GM18870 (cell line): ENCODE measurements at regions not wholly inside any gene's neighbourhood (a gene's known extent, or its start where the extent isn't known, plus 50 kb on each side); places are given as distances from the start of the nearest gene placed in this dataset.

Experiments used
- ATAC-seq: cut with Tn5 transposase; IDR thresholded peaks from one replicate; pipeline ENCODE4 v1.9.1; 2021; ENCODE audit warnings: moderate library complexity; ENCODE audit not compliant: unreplicated experiment

DNA sequence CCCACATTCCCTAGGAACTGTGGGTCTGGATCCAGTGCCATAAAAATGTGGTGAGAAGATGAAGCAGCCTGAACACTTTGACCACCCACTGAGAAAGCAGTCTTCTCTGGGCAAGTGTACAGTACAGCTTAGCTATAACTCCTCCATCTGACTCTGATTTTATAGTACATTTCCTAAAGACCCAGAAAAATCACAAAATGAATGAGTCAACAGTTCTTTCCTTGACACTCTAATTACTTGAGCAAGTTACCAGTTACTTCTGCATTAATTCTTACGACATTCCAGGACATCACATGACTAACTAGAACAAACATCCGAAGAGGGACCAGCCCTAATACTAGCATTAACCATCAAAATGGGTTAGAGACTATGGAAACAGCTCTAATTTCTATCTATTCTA is 148.1 kb upstream of the PEX5L start:
- ATAC-seq = no peak

- no peak for ATAC-seq
Observed at GRCh38 chr3:180185650-180186049, 148.9 kb upstream of the PEX5L start.

DNA sequence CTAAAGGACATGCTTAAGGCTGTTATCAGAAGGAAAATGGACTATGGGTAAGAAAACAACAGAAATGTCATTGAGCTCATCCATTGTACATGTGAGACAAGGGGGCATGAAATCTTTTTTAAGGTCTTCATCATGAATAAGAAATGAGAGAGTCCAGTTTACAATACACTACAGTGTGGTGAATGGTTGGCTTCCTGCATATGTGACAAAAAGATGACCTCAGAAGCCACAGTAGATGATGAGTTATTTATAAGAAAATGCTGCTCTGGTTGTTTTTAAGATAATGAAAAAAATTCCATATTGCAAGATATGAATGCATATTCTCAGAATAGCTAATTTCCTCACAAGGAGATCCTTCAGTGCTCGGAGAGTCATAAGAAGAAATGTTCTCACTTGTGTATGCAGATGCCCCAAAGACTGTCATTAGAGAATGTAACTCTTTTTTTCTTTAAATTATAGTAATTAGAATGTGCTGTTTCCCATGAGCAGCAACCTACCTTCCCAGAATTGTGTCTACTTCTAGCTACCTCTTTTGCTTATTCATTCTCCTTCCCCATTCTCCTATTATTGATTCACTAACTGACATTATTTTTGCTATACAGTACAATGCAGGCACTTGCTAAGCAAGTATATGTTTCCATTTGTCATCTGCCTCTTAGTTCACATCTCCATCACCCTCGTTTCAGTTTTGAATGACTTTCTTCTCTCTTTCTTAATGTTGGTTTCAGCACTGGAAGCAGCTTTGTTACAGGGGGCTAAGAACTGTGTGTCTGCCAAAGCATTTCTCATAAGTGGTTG is 152.0 kb upstream of the PEX5L start:
- ATAC-seq = peak; percentile 85

GRCh38 chr3:180189310-180189648 is 152.5 kb upstream of the PEX5L start:
- ATAC-seq = no peak

DNA sequence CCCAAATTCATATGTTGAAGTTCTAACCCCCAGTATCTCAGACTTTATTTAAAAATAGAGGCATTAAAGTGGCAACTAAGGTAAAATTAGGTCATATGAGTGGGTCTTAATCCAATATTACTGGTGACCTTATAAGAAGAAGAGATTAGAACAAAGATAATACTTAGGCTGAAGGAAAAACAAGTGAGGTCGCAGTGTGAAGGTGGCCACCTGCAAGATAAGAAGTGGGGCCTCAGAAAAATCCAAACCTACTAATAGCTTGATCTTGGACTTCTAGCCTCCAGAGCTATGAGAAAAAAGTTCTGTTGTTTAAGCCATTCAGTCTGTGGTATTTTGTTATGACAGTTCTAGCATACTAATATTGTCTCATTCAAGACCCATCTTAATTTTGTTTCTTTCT is 159.9 kb upstream of the PEX5L start:
- no peak for ATAC-seq

DNA sequence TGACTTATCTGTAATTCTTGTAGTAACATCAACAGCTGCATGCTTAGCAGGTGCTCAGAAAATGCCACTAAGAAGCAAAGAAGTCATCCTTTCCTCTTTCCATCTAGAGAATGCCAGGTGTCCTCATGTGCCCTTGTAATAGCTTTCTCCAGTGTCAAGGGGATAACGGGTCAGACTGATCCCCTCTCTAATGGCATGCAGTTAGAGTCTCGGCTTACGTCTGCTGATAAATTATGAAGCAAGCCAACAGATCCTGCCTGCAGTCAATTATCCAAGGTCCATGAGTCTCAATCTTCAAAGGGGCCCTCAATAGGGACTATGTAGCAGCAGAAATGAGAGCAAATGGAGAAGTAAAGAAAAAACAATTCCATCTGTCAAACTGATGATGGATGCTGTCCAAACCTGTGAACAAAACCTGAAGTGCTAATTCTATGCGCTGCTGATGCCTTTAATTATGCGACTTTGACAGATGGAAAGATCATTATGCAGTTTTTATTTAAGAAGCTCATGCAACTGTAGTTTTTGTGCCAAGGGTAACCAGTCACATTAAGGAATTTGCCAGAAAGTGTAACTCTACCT is 162.8 kb upstream of the PEX5L start:
- ATAC-seq = no peak

GRCh38 chr3:180215866-180216265 is 179.1 kb upstream of the PEX5L start:
- ATAC-seq = no peak

DNA sequence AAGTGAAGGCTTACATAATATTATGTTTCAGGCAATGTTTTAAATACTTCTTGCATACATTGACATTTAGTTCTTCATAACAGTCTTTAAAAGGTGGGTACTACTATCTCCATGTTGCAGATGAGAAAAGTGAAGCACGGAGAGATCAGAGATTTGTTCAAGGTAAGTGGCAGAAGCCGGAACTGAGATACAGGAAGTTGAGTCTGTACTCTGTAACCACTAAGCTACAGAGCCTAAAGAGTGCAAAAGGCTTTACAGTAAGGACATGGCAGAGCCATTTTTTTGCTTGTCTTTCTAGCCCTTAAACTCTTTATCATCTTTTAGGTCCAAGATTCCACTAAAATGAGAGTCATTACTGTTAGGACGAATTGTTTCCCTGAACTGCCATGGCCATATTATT is 186.5 kb upstream of the PEX5L start:
- ATAC-seq = no peak

GRCh38 chr3:180229113-180229512 is 192.4 kb upstream of the PEX5L start:
- no peak for ATAC-seq

- ATAC-seq = no peak
Observed at GRCh38 chr3:180239939-180240338, 203.2 kb upstream of the PEX5L start.

DNA sequence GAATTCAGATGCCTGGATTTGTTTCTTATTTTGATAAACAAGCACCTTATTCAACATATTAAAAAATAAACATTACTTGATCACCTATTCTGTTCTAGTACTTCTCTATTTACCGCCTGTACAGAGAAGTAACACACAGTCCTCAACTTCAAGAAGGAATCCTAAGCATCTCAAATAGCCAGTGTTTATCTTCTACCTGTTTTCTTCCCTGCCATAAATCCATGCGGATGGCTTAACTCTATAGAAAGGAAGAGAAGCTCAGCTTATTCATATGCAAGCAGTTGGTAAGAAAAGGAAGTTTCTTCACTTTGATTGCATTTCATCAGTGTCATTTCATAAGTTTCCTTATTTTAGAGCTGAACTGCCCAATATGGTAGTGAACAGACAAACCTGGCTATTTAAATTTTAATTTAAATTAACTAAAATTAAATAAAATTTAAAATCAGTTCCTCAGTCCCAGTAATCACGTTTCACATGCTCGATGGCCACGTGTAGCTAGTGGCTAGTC is 210.0 kb upstream of the PEX5L start:
- ATAC-seq = no peak

DNA sequence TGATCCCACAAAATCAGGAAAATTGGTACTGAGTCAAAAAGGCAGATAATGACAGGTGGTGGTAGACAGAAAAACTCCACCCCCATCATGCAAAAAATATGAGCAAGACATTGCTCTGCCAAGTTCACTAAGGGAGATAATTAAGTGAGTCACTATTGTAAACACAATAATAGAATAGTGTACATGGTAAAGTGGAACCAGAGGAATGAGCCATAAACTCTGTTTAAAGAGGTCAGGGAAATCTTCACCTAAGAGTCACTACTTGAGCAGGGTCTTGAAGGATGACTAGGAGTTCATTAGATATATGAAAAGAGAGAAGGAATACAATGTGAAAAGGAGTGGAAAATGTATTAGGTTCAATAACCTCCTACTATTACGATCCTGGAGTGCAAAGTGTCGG is 213.4 kb upstream of the PEX5L start:
- no peak for ATAC-seq

- ATAC-seq = no peak
Observed at GRCh38 chr3:180252683-180253082, 215.9 kb upstream of the PEX5L start.

- ATAC-seq = no peak
Observed at GRCh38 chr3:180253283-180253682, 216.5 kb upstream of the PEX5L start.

GRCh38 chr3:180264479-180264878 is 227.7 kb upstream of the PEX5L start:
- ATAC-seq = no peak

- no peak for ATAC-seq
Observed at GRCh38 chr3:180265551-180265950, 228.8 kb upstream of the PEX5L start.

- peak; percentile 100 for ATAC-seq
Observed at GRCh38 chr3:180267202-180267843, 230.6 kb upstream of the PEX5L start.

DNA sequence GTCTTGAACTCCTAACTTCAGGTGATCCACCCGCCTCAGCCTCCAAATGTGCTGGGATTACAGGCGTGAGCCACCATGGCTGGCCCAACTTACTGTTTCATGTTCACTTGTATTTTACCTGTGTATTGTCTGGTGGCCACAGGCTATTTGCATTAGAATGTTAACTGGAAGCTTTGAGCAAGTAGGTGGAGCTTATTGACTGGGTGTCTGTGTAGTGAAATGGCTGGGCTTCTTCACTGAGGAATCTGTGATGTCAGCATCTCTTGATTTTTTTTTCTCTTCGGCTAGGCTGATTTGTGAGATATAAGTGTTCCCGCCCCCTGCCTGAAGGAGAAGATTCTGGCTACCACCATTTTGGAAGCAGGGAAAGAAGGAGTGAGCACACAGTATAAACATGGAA is 237.8 kb upstream of the PEX5L start:
- no peak for ATAC-seq

- ATAC-seq = no peak
Observed at GRCh38 chr3:180275176-180275575, 238.4 kb upstream of the PEX5L start.

GRCh38 chr3:180277041-180277440 is 240.3 kb upstream of the PEX5L start:
- ATAC-seq = no peak

- peak; percentile 97 for ATAC-seq
Observed at GRCh38 chr3:180278583-180279188, 241.9 kb upstream of the PEX5L start.

DNA sequence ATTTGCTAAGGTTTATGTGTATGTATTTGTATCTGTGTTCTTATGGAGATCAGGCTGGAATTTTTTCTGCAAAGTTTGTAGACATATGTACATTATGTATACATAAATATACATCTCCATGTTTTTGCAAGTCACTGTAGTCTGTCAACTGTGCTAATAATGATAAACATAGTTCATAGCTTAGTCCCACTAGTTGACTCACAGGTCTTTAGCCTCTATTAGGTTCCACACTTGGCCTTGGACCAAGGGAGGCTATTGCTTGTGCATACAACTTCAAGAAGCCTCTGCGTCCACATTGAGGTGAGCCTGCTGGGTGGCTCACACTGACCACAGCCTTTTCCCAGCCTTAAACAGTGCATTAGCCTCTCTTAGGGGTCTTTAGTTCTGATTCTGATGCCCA is 243.8 kb upstream of the PEX5L start:
- no peak for ATAC-seq
